NB4 (cell line): ENCODE measurements at regions not wholly inside any gene's neighbourhood (a gene's known extent, or its start where the extent isn't known, plus 50 kb on each side); places are given as distances from the start of the nearest gene placed in this dataset.
"Not testable (repeated sequence)": the region's sequence is repeated elsewhere in the genome, so short reads cannot be mapped to it uniquely, and the experiment has no call there.

ENCODE experiments used
- CTCF ChIP-seq: IDR thresholded peaks from one replicate; pipeline ENCODE4 v1.5.1; 2012; ENCODE audit warnings: low read depth, low read length
- MYC ChIP-seq: IDR thresholded peaks from 2 replicates; pipeline ENCODE4 v1.6.1; 2011; ENCODE audit warnings: low read depth, low read length

GRCh38 chr9:30292026-30292425, 2092.4 kb upstream of the ACO1 start:
- not testable (repeated sequence) for TF ChIP-seq CTCF, MYC
